ENCODE measurements at regions not wholly inside any gene's neighbourhood (a gene's known extent, or its start where the extent isn't known, plus 50 kb on each side); places are given as distances from the start of the nearest gene placed in this dataset.
"Not testable (repeated sequence)": the region's sequence is repeated elsewhere in the genome, so short reads cannot be mapped to it uniquely, and the experiment has no call there.

GRCh38 chr1:194474701-194475100 is 1288.3 kb upstream of the B3GALT2 start:
- no peak for DNase-seq

GRCh38 chr1:194473766-194474165 is 1287.4 kb upstream of the B3GALT2 start:
- no peak for DNase-seq

GRCh38 chr1:194469282-194469681 is 1282.9 kb upstream of the B3GALT2 start:
- no peak for DNase-seq

GRCh38 chr1:194466706-194467105 is 1280.3 kb upstream of the B3GALT2 start:
- no peak for DNase-seq

- no peak for DNase-seq
Observed at GRCh38 chr1:194447636-194448035, 1261.2 kb upstream of the B3GALT2 start.

GRCh38 chr1:194445244-194445643 is 1258.8 kb upstream of the B3GALT2 start:
- no peak for DNase-seq

GRCh38 chr1:194442901-194443575 is 1256.6 kb upstream of the B3GALT2 start:
- DNase-seq, result no peak

- DNase-seq, result no peak
Observed at GRCh38 chr1:194437135-194437534, 1250.7 kb upstream of the B3GALT2 start.

- DNase-seq, result no peak
Observed at GRCh38 chr1:194431121-194431520, 1244.7 kb upstream of the B3GALT2 start.

- no peak for DNase-seq
Observed at GRCh38 chr1:194420706-194421105, 1234.3 kb upstream of the B3GALT2 start.

GRCh38 chr1:194419721-194420120 is 1233.3 kb upstream of the B3GALT2 start:
- no peak for DNase-seq

GRCh38 chr1:194410756-194411155 is 1224.3 kb upstream of the B3GALT2 start:
- no peak for DNase-seq

GRCh38 chr1:194407238-194407637 is 1220.8 kb upstream of the B3GALT2 start:
- not testable (repeated sequence) for DNase-seq

- DNase-seq, result no peak
Observed at GRCh38 chr1:194394676-194395075, 1208.3 kb upstream of the B3GALT2 start.

GRCh38 chr1:194387531-194387930 is 1201.1 kb upstream of the B3GALT2 start:
- DNase-seq, result no peak

- DNase-seq, result no peak
Observed at GRCh38 chr1:194378517-194378916, 1192.1 kb upstream of the B3GALT2 start.

GRCh38 chr1:194374649-194375048 is 1188.2 kb upstream of the B3GALT2 start:
- no peak for DNase-seq

GRCh38 chr1:194372266-194372665 is 1185.9 kb upstream of the B3GALT2 start:
- no peak for DNase-seq

- DNase-seq, result no peak
Observed at GRCh38 chr1:194369622-194370021, 1183.2 kb upstream of the B3GALT2 start.

- no peak for DNase-seq
Observed at GRCh38 chr1:194369060-194369459, 1182.6 kb upstream of the B3GALT2 start.

GRCh38 chr1:194367121-194367520 is 1180.7 kb upstream of the B3GALT2 start:
- DNase-seq, result no peak

- no peak for DNase-seq
Observed at GRCh38 chr1:194366705-194367104, 1180.3 kb upstream of the B3GALT2 start.

- DNase-seq, result no peak
Observed at GRCh38 chr1:194362327-194362726, 1175.9 kb upstream of the B3GALT2 start.

- no peak for DNase-seq
Observed at GRCh38 chr1:194361374-194362131, 1175.1 kb upstream of the B3GALT2 start.

- DNase-seq, result no peak
Observed at GRCh38 chr1:194358208-194358581, 1171.8 kb upstream of the B3GALT2 start.
